ENCODE measurements at regions not wholly inside any gene's neighbourhood (a gene's known extent, or its start where the extent isn't known, plus 50 kb on each side); places are given as distances from the start of the nearest gene placed in this dataset.

DNA sequence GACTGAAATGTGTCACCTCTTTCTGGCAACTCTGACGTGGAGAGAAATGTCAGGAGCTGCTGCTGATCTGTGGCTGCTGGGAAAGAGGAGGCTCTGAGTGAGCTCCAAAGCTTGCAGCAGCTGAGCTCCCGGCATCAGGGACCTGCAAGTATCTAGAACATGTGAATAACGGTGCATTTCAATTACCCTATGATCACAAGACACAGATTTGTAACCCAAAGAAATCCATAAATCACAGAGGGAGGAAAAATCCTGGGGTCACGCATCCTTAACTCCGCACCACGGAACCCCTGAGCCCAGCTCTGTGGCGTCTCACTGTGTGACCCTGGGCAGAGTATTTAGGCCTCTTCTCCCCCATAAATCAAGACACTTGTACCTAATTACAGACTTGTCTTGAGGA, 139.8 kb downstream of the IRX2 start:
- Histone ChIP-seq H3K79me2 (ENCODE audit: low read length) (no peaks in the 10 kb centered on the region), H3K4me1 (ENCODE audit: insufficient read depth, low read length) (no peaks in the 10 kb centered on the region), H3K27me3 (ENCODE audit: low read length) (peaks cover 24% of the 10 kb centered on the region), H3F3A (ENCODE audit: low read length, unreplicated experiment) (no peaks in the 10 kb centered on the region), H3K36me3 (ENCODE audit: low read depth, low read length) (no peaks in the 10 kb centered on the region), H3K4me3 (ENCODE audit: low read length) (no peak overlapping the region), H2AFZ (ENCODE audit: low read length) (no peak overlapping the region), H4K20me1 (ENCODE audit: low read length) (no peaks in the 10 kb centered on the region), H3K9me2 (replicated peaks; ENCODE audit: low read length) (no peaks in the 10 kb centered on the region), H3K27ac (ENCODE audit: low read length) (no peak overlapping the region), H3K4me2 (ENCODE audit: low read length) (no peak overlapping the region), H3K9me3 (ENCODE audit: low read length) (no peaks in the 10 kb centered on the region), H3K9ac (ENCODE audit: low read length) (no peak overlapping the region)
- ATAC-seq (no peak), DNase-seq (no peak)
- CTCF ChIA-PET: no interaction called here
- POLR2A ChIA-PET (ENCODE audit: unreplicated experiment): no interaction called here
- intact Hi-C loops (cut with micrococcal nuclease): no loop called here
- BruUV-seq (replicated peaks): no TSS peak
- TF ChIP-seq EZH2phosphoT487 (IDR thresholded peaks at IDR 0.05; ENCODE audit: borderline replicate concordance, low read length): no peak
- TF ChIP-seq, protein P1, sequence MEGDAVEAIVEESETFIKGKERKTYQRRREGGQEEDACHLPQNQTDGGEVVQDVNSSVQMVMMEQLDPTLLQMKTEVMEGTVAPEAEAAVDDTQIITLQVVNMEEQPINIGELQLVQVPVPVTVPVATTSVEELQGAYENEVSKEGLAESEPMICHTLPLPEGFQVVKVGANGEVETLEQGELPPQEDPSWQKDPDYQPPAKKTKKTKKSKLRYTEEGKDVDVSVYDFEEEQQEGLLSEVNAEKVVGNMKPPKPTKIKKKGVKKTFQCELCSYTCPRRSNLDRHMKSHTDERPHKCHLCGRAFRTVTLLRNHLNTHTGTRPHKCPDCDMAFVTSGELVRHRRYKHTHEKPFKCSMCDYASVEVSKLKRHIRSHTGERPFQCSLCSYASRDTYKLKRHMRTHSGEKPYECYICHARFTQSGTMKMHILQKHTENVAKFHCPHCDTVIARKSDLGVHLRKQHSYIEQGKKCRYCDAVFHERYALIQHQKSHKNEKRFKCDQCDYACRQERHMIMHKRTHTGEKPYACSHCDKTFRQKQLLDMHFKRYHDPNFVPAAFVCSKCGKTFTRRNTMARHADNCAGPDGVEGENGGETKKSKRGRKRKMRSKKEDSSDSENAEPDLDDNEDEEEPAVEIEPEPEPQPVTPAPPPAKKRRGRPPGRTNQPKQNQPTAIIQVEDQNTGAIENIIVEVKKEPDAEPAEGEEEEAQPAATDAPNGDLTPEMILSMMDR (conservative IDR thresholded peaks at IDR 0.05; ENCODE audit: low read depth, low read length): no peak
- no peak for TF ChIP-seq EZH2 (IDR thresholded peaks at IDR 0.05; ENCODE audit: low read length, unreplicated experiment)

DNA sequence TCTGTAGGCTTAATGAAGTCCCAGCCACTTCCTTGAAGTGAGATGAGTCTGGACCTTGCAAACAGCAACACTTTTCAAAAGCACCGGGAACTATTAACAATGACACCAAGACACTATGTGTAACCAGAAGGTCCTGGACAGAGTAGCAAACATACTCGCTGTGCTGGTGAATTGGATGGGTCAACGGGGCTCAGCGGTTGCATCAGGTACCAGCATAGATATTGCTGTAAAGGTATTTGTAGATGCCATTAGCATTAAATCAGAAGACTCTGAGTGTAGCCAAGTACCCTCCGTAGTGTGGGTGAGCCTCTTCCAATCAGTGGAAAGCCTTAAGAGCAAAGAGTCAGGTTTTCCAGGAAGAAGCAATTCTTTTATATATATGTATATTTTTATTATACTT, 140.5 kb downstream of the IRX2 start:
- TF ChIP-seq, protein P1 (conservative IDR thresholded peaks at IDR 0.05; ENCODE audit: low read depth, low read length): no peak
- no peak for ATAC-seq
- Histone ChIP-seq H4K20me1 (ENCODE audit: low read length) (no peaks in the 10 kb centered on the region), H3K36me3 (ENCODE audit: low read depth, low read length) (no peaks in the 10 kb centered on the region), H3K27me3 (ENCODE audit: low read length) (peaks cover 21% of the 10 kb centered on the region), H3K9ac (ENCODE audit: low read length) (no peak overlapping the region), H3K4me1 (ENCODE audit: insufficient read depth, low read length) (no peaks in the 10 kb centered on the region), H3K9me3 (ENCODE audit: low read length) (no peaks in the 10 kb centered on the region), H3K79me2 (ENCODE audit: low read length) (no peaks in the 10 kb centered on the region), H3K9me2 (replicated peaks; ENCODE audit: low read length) (no peaks in the 10 kb centered on the region), H3K4me2 (ENCODE audit: low read length) (no peak overlapping the region), H3F3A (ENCODE audit: low read length, unreplicated experiment) (no peaks in the 10 kb centered on the region), H3K27ac (ENCODE audit: low read length) (no peak overlapping the region), H2AFZ (ENCODE audit: low read length) (no peak overlapping the region), H3K4me3 (ENCODE audit: low read length) (no peak overlapping the region)
- no peak for DNase-seq
- POLR2A ChIA-PET (ENCODE audit: unreplicated experiment): no interaction called here
- CTCF ChIA-PET: no interaction called here
- no TSS peak for BruUV-seq (replicated peaks)
- intact Hi-C loops (cut with micrococcal nuclease): no loop called here

DNA sequence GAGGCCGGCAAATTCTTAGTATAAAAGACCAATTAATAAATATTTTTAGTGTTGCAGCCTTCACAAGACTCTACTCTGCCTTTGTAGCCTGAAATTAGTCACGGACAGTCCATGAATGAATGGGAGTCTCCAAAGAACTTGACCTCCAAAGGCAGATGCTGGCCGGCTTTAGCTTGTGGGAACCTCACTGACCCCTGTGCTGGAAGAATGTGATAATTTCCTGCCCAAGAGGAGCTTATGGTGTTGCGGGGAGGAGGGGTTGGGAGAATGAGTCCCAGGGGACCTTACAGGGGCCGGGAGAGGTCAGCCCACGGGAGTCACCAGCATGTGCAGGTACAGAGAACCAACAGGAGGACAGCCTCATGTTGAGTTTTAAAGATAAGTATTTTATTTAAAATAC, 143.1 kb downstream of the IRX2 start:
- Histone ChIP-seq H3K4me2 (ENCODE audit: low read length) (no peak overlapping the region), H2AFZ (ENCODE audit: low read length) (no peak overlapping the region), H3K4me3 (ENCODE audit: low read length) (no peak overlapping the region), H3K4me1 (ENCODE audit: insufficient read depth, low read length) (no peaks in the 10 kb centered on the region), H3K27me3 (ENCODE audit: low read length) (peaks cover 21% of the 10 kb centered on the region), H3K9me2 (replicated peaks; ENCODE audit: low read length) (no peaks in the 10 kb centered on the region), H4K20me1 (ENCODE audit: low read length) (no peaks in the 10 kb centered on the region), H3K27ac (ENCODE audit: low read length) (no peak overlapping the region), H3K9me3 (ENCODE audit: low read length) (no peaks in the 10 kb centered on the region), H3K36me3 (ENCODE audit: low read depth, low read length) (no peaks in the 10 kb centered on the region), H3K9ac (ENCODE audit: low read length) (no peak overlapping the region), H3K79me2 (ENCODE audit: low read length) (no peaks in the 10 kb centered on the region), H3F3A (ENCODE audit: low read length, unreplicated experiment) (no peaks in the 10 kb centered on the region)
- no TSS peak for BruUV-seq (replicated peaks)
- ChIA-PET CTCF (no interaction called here), POLR2A (ENCODE audit: unreplicated experiment) (no interaction called here)
- DNase-seq: no peak
- no peak for ATAC-seq
- intact Hi-C loops (cut with micrococcal nuclease): no loop called here
- TF ChIP-seq EZH2phosphoT487 (IDR thresholded peaks at IDR 0.05; ENCODE audit: borderline replicate concordance, low read length) (no peak), EZH2 (IDR thresholded peaks at IDR 0.05; ENCODE audit: low read length, unreplicated experiment) (no peak)
- TF ChIP-seq, protein P1 (conservative IDR thresholded peaks at IDR 0.05; ENCODE audit: low read depth, low read length): no peak
